AG04449 (cell line): ENCODE measurements at regions not wholly inside any gene's neighbourhood (a gene's known extent, or its start where the extent isn't known, plus 50 kb on each side); places are given as distances from the start of the nearest gene placed in this dataset.

ENCODE experiments used
- CTCF ChIA-PET: fragments of 350-600 bp; formaldehyde crosslinking; extraction: SDS; loops from one replicate; lab custom pipeline; 2021; ENCODE audit warnings: antibody characterized with exemption; lab: Yijun Ruan, JAX
- POLR2A ChIA-PET: fragments of 400-600, 350-600 bp; formaldehyde crosslinking; extraction: SDS; loops from one replicate; lab custom pipeline; 2020; ENCODE audit warnings: antibody characterized with exemption, inconsistent platforms; lab: Yijun Ruan, JAX
- DNase-seq: peaks from one replicate; pipeline ENCODE4 v3.0.0-alpha.2; 2010; ENCODE audit warnings: low read depth, low spot score
- H3K4me3 ChIP-seq: 2 replicates; pipeline ENCODE4 v1.5.1; 2011; ENCODE audit warnings: low read depth, mild to moderate bottlenecking, control low read depth, low read length
- TF ChIP-seq, protein P1 (sequence below): IDR thresholded peaks from one replicate; pipeline ENCODE4 v1.5.1; 2011; ENCODE audit warnings: mild to moderate bottlenecking, moderate library complexity, low read length, control low read depth, inconsistent platforms; ENCODE audit not compliant: insufficient read depth; ENCODE audit errors: missing control alignments

DNA sequence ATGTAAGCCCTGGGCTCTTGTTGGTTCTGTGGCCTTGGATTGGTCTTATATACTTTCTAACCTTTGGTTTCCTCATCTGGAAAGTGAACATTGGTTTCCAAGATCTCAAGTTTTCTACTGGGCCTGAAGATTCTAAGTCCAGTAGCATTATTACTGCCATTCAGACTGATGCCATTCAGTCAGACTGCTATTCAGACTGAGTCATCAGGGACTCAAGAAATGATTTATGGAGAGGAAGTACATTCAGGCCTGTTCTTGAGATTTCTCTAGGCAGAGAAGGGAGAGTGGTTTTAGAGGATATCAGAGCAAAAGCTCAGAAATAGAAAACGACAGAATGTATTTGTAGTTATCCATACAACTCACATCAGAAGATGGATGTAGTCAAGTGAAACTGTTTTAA is 557.2 kb downstream of the NR2F2 start:
- H3K4me3 ChIP-seq, result no peak overlapping the region
- CTCF ChIA-PET, result no interaction called here
- no peak for DNase-seq

GRCh38 chr15:96888764-96889163 is 558.3 kb downstream of the NR2F2 start:
- H3K4me3 ChIP-seq, result no peak overlapping the region
- ChIA-PET POLR2A (no interaction called here), CTCF (no interaction called here)
- DNase-seq, result no peak
- TF ChIP-seq, protein P1, sequence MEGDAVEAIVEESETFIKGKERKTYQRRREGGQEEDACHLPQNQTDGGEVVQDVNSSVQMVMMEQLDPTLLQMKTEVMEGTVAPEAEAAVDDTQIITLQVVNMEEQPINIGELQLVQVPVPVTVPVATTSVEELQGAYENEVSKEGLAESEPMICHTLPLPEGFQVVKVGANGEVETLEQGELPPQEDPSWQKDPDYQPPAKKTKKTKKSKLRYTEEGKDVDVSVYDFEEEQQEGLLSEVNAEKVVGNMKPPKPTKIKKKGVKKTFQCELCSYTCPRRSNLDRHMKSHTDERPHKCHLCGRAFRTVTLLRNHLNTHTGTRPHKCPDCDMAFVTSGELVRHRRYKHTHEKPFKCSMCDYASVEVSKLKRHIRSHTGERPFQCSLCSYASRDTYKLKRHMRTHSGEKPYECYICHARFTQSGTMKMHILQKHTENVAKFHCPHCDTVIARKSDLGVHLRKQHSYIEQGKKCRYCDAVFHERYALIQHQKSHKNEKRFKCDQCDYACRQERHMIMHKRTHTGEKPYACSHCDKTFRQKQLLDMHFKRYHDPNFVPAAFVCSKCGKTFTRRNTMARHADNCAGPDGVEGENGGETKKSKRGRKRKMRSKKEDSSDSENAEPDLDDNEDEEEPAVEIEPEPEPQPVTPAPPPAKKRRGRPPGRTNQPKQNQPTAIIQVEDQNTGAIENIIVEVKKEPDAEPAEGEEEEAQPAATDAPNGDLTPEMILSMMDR, result no peak

More for the DNA sequence above, 557.2 kb downstream of the NR2F2 start:
- POLR2A ChIA-PET, result no interaction called here
- TF ChIP-seq, protein P1, result no peak

DNA sequence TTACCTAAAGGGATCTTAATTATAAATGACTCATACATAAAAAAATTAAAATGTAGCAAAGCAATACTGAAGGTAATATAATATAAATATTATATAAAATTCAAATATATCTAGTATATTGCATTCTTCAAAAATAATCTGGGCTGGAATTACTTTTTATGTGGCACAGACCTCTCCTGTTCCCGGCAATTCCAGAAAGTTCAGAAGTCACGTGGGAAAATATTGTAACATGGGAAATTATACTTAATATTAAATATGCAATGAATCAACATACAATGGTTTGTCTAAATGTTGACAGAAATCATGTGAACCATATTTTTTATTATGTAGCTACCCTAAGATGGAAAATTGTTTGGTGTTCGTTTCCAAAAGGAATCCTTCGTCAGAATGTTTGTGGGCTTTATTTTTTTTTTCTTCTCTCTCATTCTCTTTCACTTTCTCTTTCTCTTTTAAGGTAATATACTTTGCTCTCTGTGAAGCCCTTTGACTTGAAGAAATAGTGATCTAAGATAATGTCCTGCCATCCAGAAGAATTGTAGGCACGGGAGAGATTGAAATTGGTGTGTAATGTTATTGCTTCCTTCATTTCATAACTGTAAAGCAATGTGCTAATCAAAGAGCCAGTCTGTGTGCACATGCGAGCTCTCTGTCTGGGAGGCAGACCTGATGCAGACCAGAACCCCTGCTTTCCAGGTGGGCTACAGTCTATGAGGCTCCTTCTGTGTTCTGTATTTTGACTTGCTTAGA is 559.4 kb downstream of the NR2F2 start:
- POLR2A ChIA-PET, result no interaction called here
- no peak for DNase-seq
- TF ChIP-seq, protein P1, result no peak
- CTCF ChIA-PET, result no interaction called here
- H3K4me3 ChIP-seq, result no peak overlapping the region

- no peak overlapping the region for H3K4me3 ChIP-seq
- ChIA-PET CTCF (no interaction called here), POLR2A (no interaction called here)
- TF ChIP-seq, protein P1, result no peak
- DNase-seq, result no peak
These were observed 560.5 kb downstream of the NR2F2 start for GRCh38 chr15:96891046-96891445.

DNA sequence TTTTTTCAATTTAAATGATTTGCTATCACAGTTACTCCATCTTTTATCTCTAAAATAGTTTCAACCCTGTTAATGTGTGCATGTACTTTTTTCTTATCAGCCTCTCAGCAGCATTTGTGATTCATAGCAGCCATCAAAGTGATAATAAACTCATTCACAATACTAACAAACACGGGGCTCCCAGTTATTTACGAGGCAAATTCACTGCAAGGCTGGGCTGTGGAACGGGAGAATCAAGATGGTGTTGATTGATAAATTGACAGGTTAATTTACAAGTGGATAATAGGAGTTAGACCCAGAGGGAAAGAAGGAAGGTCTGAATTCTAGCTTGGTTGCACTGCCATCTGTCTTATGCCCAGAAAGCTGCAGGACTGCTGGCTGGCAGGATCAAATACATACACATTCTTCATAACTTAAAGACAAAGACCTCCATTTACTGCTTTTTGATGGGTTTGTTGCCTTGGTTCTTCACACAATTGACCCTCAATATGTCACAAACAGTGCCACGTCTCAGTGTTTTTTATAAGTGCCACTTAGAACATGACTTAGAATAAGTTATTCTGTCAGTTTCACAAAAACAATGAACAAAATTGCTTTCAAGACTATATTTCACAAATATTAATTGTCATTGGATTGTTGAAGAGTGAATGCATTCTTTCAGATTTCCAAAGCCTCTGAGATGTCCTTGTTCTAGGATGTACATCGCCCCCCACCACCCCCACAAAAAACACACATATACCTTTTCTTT is 562.8 kb downstream of the NR2F2 start:
- TF ChIP-seq, protein P1, result no peak
- no peak for DNase-seq
- ChIA-PET POLR2A (no interaction called here), CTCF (no interaction called here)
- H3K4me3 ChIP-seq, result no peak overlapping the region

DNA sequence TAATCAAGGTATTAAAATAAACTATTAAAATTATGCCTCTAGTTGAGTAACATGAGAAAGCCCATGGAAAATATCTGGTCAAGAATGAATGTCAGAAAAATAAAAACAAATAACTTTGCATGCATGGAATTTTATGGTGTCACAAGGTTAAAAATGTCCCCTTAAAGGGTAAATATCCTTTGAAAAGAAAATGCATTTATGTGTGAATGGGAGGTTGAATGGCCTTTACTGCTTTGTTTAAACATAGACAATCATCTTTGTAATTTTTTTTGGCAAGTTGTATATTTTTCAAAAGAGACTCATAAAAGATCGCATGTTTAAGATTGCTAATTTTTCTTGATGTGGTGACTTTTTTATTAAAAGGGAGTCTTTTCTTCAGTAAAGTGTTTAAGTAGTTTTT is 564.2 kb downstream of the NR2F2 start:
- DNase-seq, result no peak
- ChIA-PET CTCF (no interaction called here), POLR2A (no interaction called here)
- TF ChIP-seq, protein P1, result no peak
- H3K4me3 ChIP-seq, result no peak overlapping the region
